ENCODE measurements at regions not wholly inside any gene's neighbourhood (a gene's known extent, or its start where the extent isn't known, plus 50 kb on each side); places are given as distances from the start of the nearest gene placed in this dataset.
"Not testable (repeated sequence)": the region's sequence is repeated elsewhere in the genome, so short reads cannot be mapped to it uniquely, and the experiment has no call there.

DNA sequence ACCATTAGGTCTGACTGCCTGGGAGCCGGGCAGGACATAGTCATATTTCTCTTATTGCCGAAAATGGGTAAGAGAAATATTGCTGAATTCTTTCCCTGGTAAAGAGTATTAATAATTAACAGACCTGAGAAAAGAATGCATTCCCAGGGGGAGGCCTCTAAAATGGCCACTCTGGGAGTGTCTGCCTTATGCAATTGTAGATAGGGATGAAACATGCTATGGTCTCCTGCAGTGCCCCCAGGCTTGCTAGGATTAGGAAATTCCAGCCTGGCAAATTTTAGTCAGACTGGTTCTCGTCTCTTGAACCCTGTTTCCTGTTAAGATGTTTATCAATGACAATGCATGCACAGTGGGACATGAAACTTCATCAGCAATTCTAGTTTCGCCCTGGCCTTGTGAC is 975.7 kb downstream of the TBC1D32 start:
- H4K91ac ChIP-seq (replicated peaks; ENCODE audit: insufficient read length, low read length); DNase-seq (ENCODE audit: low read depth in 1 of 2, low spot score in 2 of 2); H3K79me1 ChIP-seq (ENCODE audit: low read depth, low read length); H4K20me1 ChIP-seq (replicated peaks in 1 of 2; ENCODE audit: control insufficient read depth in 1 of 2, insufficient read depth in 2 of 2, low read length in 2 of 2); H3K79me2 ChIP-seq (ENCODE audit: control insufficient read depth in 1 of 2, insufficient read depth in 2 of 2, low read length in 2 of 2); H3K4me3 ChIP-seq (ENCODE audit: extremely low read depth in 1 of 4, insufficient read depth in 2 of 4, low read depth in 3 of 4, low read length in 4 of 4); H3K23me2 ChIP-seq (ENCODE audit: low read depth, low read length); H3K4me1 ChIP-seq (replicated peaks in 1 of 4; ENCODE audit: control insufficient read depth in 3 of 4, insufficient read depth in 4 of 4, low read length in 3 of 4); H3K27ac ChIP-seq (ENCODE audit: low read depth, low read length); H3K56ac ChIP-seq (replicated peaks; ENCODE audit: insufficient read length, low read depth, low read length); H3K9me3 ChIP-seq (ENCODE audit: insufficient read depth in 2 of 2, low read depth in 1 of 2, low read length in 1 of 2); H3K14ac ChIP-seq (ENCODE audit: insufficient read length); H2BK20ac ChIP-seq (ENCODE audit: low read length); H2BK15ac ChIP-seq (ENCODE audit: low read length); H2BK120ac ChIP-seq (replicated peaks; ENCODE audit: low read depth, low read length); H3K4ac ChIP-seq (replicated peaks; ENCODE audit: insufficient read length, low read depth, low read length); H2BK12ac ChIP-seq (ENCODE audit: low read depth, low read length); CTCF ChIA-PET (ENCODE audit: partially characterized antibody); H3K23ac ChIP-seq (ENCODE audit: insufficient read length); H4K5ac ChIP-seq (ENCODE audit: insufficient read length, low read depth, low read length); H4K8ac ChIP-seq (ENCODE audit: extremely low read depth, insufficient read depth, low read length); H3K27me3 ChIP-seq (replicated peaks in 1 of 4; ENCODE audit: control insufficient read depth in 3 of 4, extremely low read depth in 1 of 4, insufficient read depth in 3 of 4, low read length in 3 of 4); H3K9ac ChIP-seq (replicated peaks in 1 of 4; ENCODE audit: extremely low read depth in 1 of 4, low read depth in 3 of 4, low read length in 3 of 4); H3K4me2 ChIP-seq (ENCODE audit: insufficient read depth in 1 of 2, low read depth in 2 of 2, low read length in 2 of 2); H3K18ac ChIP-seq (ENCODE audit: extremely low read depth, low read length); H2BK5ac ChIP-seq (ENCODE audit: low read depth, low read length); H2AK5ac ChIP-seq (ENCODE audit: low read depth, low read length); FAIRE-seq; H3K36me3 ChIP-seq (ENCODE audit: control insufficient read depth in 2 of 4, insufficient read depth in 4 of 4, low read length in 3 of 4); H2AFZ ChIP-seq (ENCODE audit: low read length); POLR2A ChIA-PET (ENCODE audit: partially characterized antibody): not testable (repeated sequence)
- TF ChIP-seq EP300 (IDR thresholded peaks at IDR 0.05; ENCODE audit: borderline replicate concordance in 1 of 2, low read depth in 2 of 2, low read length in 2 of 2), result peak in 1 of 2 experiments; percentile 94; a peak in 1 of 3 replicates
- WGBS, 2 experiments (ENCODE audit: extremely low coverage in 1 of 2, insufficient coverage in 1 of 2, insufficient read length in 1 of 2, insufficient replicate concordance in 2 of 2, low coverage in 1 of 2, low lambda C conversion rate in 2 of 2, missing lambda C conversion rate in 1 of 2), result 80% methylated on average over 4 of the region's 4 CpGs; no CpG with 5 or more reads in 1 of the 2 experiments
